Neural progenitor cell (in vitro differentiated cells): ENCODE measurements at regions not wholly inside any gene's neighbourhood (a gene's known extent, or its start where the extent isn't known, plus 50 kb on each side); places are given as distances from the start of the nearest gene placed in this dataset.

Experiments
- DNase-seq: peaks from one replicate; pipeline ENCODE4 v3.0.0-alpha.2; 2016; ENCODE audit warnings: low spot score
- H2AFZ ChIP-seq: fragments of 200-600 bp; sonication (generic); replicated peaks from 2 replicates; pipeline ENCODE4 v1.6.1; 2016; ENCODE audit warnings: antibody characterized with exemption
- H3F3A ChIP-seq: fragments of 200-600 bp; sonication (generic); 2 replicates; pipeline ENCODE4 v1.6.1; 2016; ENCODE audit warnings: antibody characterized with exemption, low read depth
- H3K27ac ChIP-seq: fragments of 200-600 bp; sonication (generic); 2 replicates; pipeline ENCODE4 v1.5.1; 2016; ENCODE audit warnings: mild to moderate bottlenecking
- H3K27me3 ChIP-seq: fragments of 200-600 bp; sonication (generic); 2 replicates; pipeline ENCODE4 v1.6.1; 2016; ENCODE audit warnings: mild to moderate bottlenecking, moderate library complexity
- H3K36me3 ChIP-seq: fragments of 200-600 bp; sonication (generic); 2 replicates; pipeline ENCODE4 v1.5.1; 2016
- H3K4me1 ChIP-seq: fragments of 200-600 bp; sonication (generic); 2 replicates; pipeline ENCODE4 v1.6.1; 2016; ENCODE audit warnings: mixed run types
- H3K4me2 ChIP-seq: fragments of 200-600 bp; sonication (generic); 2 replicates; pipeline ENCODE4 v1.6.1; 2016
- H3K4me3 ChIP-seq: fragments of 200-600 bp; sonication (generic); 2 replicates; pipeline ENCODE4 v1.5.1; 2016
- H3K79me2 ChIP-seq: fragments of 200-600 bp; sonication (generic); 2 replicates; pipeline ENCODE4 v1.6.1; 2016; ENCODE audit warnings: low read depth
- H3K9ac ChIP-seq: fragments of 200-600 bp; sonication (generic); 2 replicates; pipeline ENCODE4 v1.6.1; 2016
- H3K9me3 ChIP-seq: fragments of 200-600 bp; sonication (generic); 2 replicates; pipeline ENCODE4 v1.5.1; 2016; ENCODE audit warnings: low read depth
- H4K20me1 ChIP-seq: fragments of 200-600 bp; sonication (generic); 2 replicates; pipeline ENCODE4 v1.6.1; 2016; ENCODE audit warnings: low read depth
- H3K27ac Mint-ChIP-seq: 3 replicates; pipeline ENCODE4 v1.8.0; 2021; ENCODE audit warnings: mixed read lengths
- H3K27me3 Mint-ChIP-seq: 2 replicates; pipeline ENCODE4 v1.8.0; 2022; ENCODE audit warnings: low read depth, mild to moderate bottlenecking, inconsistent platforms, moderate library complexity, mixed read lengths; ENCODE audit not compliant: insufficient read depth
- H3K36me3 Mint-ChIP-seq: 3 replicates; pipeline ENCODE4 v1.8.0; 2021; ENCODE audit warnings: mixed read lengths
- H3K4me1 Mint-ChIP-seq: 3 replicates; pipeline ENCODE4 v1.8.0; 2021; ENCODE audit warnings: mixed read lengths
- H3K4me3 Mint-ChIP-seq: 3 replicates; pipeline ENCODE4 v1.8.0; 2021; ENCODE audit warnings: mild to moderate bottlenecking, moderate library complexity, mixed read lengths
- H3K9me3 Mint-ChIP-seq: 3 replicates; pipeline ENCODE4 v1.8.0; 2020; ENCODE audit warnings: mixed read lengths
- CTCF ChIP-seq: fragments of 200-600 bp; sonication (generic); IDR thresholded peaks from 2 replicates; pipeline ENCODE4 v1.5.1; 2017; ENCODE audit warnings: antibody characterized with exemption, mild to moderate bottlenecking
- EZH2 ChIP-seq: fragments of 200-600 bp; sonication (generic); IDR thresholded peaks from 2 replicates; pipeline ENCODE4 v1.6.1; 2017; ENCODE audit warnings: antibody characterized with exemption, mild to moderate bottlenecking, moderate library complexity
- EZH2phosphoT487 ChIP-seq: fragments of 200-600 bp; sonication (generic); IDR thresholded peaks from 2 replicates; pipeline ENCODE4 v1.6.1; 2017; ENCODE audit warnings: antibody characterized with exemption

- Mint-ChIP-seq H3K36me3 (no peaks in the 10 kb centered on the region), H3K27ac (no peak overlapping the region), H3K27me3 (no peaks in the 10 kb centered on the region), H3K9me3 (peaks cover 4% of the 10 kb centered on the region), H3K4me1 (no peaks in the 10 kb centered on the region), H3K4me3 (no peak overlapping the region)
- no peak overlapping the region for H3K27ac ChIP-seq
- peak overlapping the region; percentile 31 for H2AFZ ChIP-seq
- no peak for DNase-seq
- no peak overlapping the region for H3K4me3 ChIP-seq
- no peaks in the 10 kb centered on the region for H3F3A ChIP-seq
- no peaks in the 10 kb centered on the region for H4K20me1 ChIP-seq
- H3K4me2 ChIP-seq, result no peak overlapping the region
- H3K9ac ChIP-seq, result no peak overlapping the region
- no peaks in the 10 kb centered on the region for H3K4me1 ChIP-seq
- no peaks in the 10 kb centered on the region for H3K79me2 ChIP-seq
- H3K36me3 ChIP-seq, result no peaks in the 10 kb centered on the region
- no peaks in the 10 kb centered on the region for H3K9me3 ChIP-seq
- TF ChIP-seq EZH2phosphoT487, result no peak
- no peak for TF ChIP-seq CTCF
- no peak for TF ChIP-seq EZH2
- H3K27me3 ChIP-seq, result no peaks in the 10 kb centered on the region
These were observed 113.6 kb upstream of the ROBO1 start for GRCh38 chr3:79881431-79881830.

GRCh38 chr3:79878708-79879107 lies 110.9 kb upstream of the ROBO1 start:
- no peak for DNase-seq
- no peak overlapping the region for H3K4me3 ChIP-seq
- H3K4me1 Mint-ChIP-seq, result no peaks in the 10 kb centered on the region
- no peaks in the 10 kb centered on the region for H3K36me3 Mint-ChIP-seq
- no peak for TF ChIP-seq CTCF
- TF ChIP-seq EZH2, result no peak
- TF ChIP-seq EZH2phosphoT487, result no peak
- no peak overlapping the region for H2AFZ ChIP-seq
- peaks cover 4% of the 10 kb centered on the region for H3K9me3 Mint-ChIP-seq
- H3K27me3 Mint-ChIP-seq, result no peaks in the 10 kb centered on the region
- H3K9me3 ChIP-seq, result no peaks in the 10 kb centered on the region
- H3F3A ChIP-seq, result no peaks in the 10 kb centered on the region
- H3K4me3 Mint-ChIP-seq, result no peak overlapping the region
- H3K27ac ChIP-seq, result no peak overlapping the region
- no peaks in the 10 kb centered on the region for H3K36me3 ChIP-seq
- no peaks in the 10 kb centered on the region for H3K4me1 ChIP-seq
- no peaks in the 10 kb centered on the region for H3K79me2 ChIP-seq
- no peaks in the 10 kb centered on the region for H4K20me1 ChIP-seq
- H3K4me2 ChIP-seq, result no peak overlapping the region
- H3K9ac ChIP-seq, result no peak overlapping the region
- no peak overlapping the region for H3K27ac Mint-ChIP-seq
- H3K27me3 ChIP-seq, result no peaks in the 10 kb centered on the region

DNA sequence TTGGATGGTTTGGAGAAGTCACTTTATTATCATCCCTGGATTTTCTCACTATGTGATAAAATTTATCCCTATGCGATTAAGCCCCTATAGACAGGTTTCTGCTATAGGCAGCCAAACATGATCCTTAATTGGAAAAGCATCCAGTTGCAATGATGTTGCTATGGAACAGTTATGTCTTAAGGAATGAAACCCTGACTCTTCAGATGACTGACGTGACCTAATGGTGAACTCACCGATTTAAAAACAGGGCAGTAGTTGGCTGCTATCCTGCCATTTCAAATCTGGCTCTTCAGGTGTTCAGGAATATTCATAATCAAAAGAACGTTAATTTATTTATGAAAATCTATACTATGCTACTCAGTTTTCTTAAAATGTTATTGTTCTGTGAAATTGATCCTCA lies 106.8 kb upstream of the ROBO1 start:
- peaks cover 4% of the 10 kb centered on the region for H3K9me3 Mint-ChIP-seq
- Histone ChIP-seq H3K36me3 (no peaks in the 10 kb centered on the region), H3K4me2 (no peak overlapping the region), H4K20me1 (no peaks in the 10 kb centered on the region), H3F3A (no peaks in the 10 kb centered on the region), H3K9ac (no peak overlapping the region), H3K79me2 (no peaks in the 10 kb centered on the region), H3K9me3 (no peaks in the 10 kb centered on the region), H3K4me1 (no peaks in the 10 kb centered on the region), H3K27me3 (no peaks in the 10 kb centered on the region), H2AFZ (no peak overlapping the region), H3K4me3 (no peak overlapping the region), H3K27ac (no peak overlapping the region)
- no peaks in the 10 kb centered on the region for H3K27me3 Mint-ChIP-seq
- H3K36me3 Mint-ChIP-seq, result no peaks in the 10 kb centered on the region
- no peak overlapping the region for H3K4me3 Mint-ChIP-seq
- H3K4me1 Mint-ChIP-seq, result no peaks in the 10 kb centered on the region
- DNase-seq, result no peak
- H3K27ac Mint-ChIP-seq, result no peak overlapping the region
- no peak for TF ChIP-seq CTCF
- TF ChIP-seq EZH2phosphoT487, result no peak
- no peak for TF ChIP-seq EZH2

- peaks cover 2% of the 10 kb centered on the region for H3K27me3 Mint-ChIP-seq
- H3K9me3 Mint-ChIP-seq, result no peaks in the 10 kb centered on the region
- Histone ChIP-seq H3K36me3 (no peaks in the 10 kb centered on the region), H4K20me1 (no peaks in the 10 kb centered on the region), H3F3A (no peaks in the 10 kb centered on the region), H3K9ac (no peak overlapping the region), H3K4me3 (no peak overlapping the region), H3K4me1 (no peaks in the 10 kb centered on the region), H3K9me3 (no peaks in the 10 kb centered on the region), H3K4me2 (no peak overlapping the region), H3K27me3 (no peaks in the 10 kb centered on the region), H3K27ac (no peak overlapping the region), H2AFZ (no peak overlapping the region), H3K79me2 (no peaks in the 10 kb centered on the region)
- no peak overlapping the region for H3K27ac Mint-ChIP-seq
- H3K4me3 Mint-ChIP-seq, result no peak overlapping the region
- H3K36me3 Mint-ChIP-seq, result no peaks in the 10 kb centered on the region
- no peak for TF ChIP-seq EZH2phosphoT487
- no peak for TF ChIP-seq CTCF
- TF ChIP-seq EZH2, result no peak
- DNase-seq, result no peak
- no peaks in the 10 kb centered on the region for H3K4me1 Mint-ChIP-seq
These were observed 104.7 kb upstream of the ROBO1 start for GRCh38 chr3:79872483-79872882.
